NCI-H2227 (cell line): ENCODE measurements at regions not wholly inside any gene's neighbourhood (a gene's known extent, or its start where the extent isn't known, plus 50 kb on each side); places are given as distances from the start of the nearest gene placed in this dataset.
"Not testable (repeated sequence)": the region's sequence is repeated elsewhere in the genome, so short reads cannot be mapped to it uniquely, and the experiment has no call there.

Experiments
- DNase-seq: peaks from one replicate; lab custom pipeline; 2025; ENCODE audit not compliant: unreplicated experiment; lab: John Stamatoyannopoulos, UW

DNA sequence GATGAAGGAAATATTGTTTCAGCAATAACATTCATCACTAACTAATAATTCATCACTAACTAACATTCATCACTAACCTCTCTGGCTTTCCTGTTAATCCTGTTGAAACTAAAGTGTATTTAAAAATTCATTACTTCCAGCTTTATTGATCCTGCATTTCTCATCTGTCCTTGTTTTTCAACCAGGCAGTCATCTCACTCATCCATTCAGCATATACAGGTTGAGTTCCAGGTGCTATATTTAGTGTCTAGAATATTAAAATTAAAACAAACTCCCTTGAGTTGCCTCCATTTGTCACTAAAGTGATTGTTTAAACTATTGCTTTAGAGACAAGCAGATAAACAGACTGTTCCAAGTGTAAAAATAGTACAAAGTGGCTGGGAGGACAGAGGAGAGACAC lies 58.1 kb downstream of the ATXN7L3B start:
- no peak for DNase-seq

DNA sequence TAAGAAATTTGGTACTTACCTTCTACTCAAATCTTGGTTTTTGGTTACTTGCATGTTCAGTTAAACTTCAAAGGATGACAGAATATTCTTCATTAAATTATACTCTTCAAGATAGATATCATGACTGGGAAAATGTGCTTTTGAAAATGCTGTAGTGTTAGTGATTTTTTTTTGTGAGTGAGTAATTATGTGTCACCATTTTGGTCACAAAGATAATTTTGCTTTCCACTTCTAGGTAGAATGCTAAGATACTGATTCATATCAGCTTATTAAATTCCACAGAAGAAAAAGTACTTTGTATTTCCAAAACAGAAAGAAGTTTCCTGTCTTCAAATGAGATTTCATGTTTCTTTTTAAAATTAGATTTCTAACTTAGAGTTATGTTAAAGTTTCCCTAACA lies 61.2 kb downstream of the ATXN7L3B start:
- DNase-seq, result no peak

DNA sequence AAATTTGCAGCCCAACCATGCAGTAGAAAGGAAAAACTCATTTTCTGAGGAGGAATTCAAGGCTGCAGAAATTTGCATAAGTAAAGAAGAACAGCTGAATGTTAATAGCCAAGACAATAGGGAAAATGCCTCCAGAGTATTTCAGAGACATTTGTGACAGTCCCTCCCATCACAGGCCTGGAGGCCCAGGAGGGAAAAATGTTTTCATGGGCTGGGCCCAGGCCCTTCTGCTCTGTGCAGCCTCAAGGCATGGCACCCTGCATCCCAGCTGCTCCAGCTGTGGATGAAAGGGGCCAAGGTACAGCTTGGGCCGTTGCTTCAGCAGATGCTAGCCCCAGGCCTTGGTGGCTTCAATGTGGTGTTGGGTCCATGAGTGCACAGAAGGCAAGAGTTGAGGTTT lies 62.3 kb downstream of the ATXN7L3B start:
- DNase-seq, result no peak

- not testable (repeated sequence) for DNase-seq
Measured at GRCh38 chr12:74600817-74601216, 63.2 kb downstream of the ATXN7L3B start.

DNA sequence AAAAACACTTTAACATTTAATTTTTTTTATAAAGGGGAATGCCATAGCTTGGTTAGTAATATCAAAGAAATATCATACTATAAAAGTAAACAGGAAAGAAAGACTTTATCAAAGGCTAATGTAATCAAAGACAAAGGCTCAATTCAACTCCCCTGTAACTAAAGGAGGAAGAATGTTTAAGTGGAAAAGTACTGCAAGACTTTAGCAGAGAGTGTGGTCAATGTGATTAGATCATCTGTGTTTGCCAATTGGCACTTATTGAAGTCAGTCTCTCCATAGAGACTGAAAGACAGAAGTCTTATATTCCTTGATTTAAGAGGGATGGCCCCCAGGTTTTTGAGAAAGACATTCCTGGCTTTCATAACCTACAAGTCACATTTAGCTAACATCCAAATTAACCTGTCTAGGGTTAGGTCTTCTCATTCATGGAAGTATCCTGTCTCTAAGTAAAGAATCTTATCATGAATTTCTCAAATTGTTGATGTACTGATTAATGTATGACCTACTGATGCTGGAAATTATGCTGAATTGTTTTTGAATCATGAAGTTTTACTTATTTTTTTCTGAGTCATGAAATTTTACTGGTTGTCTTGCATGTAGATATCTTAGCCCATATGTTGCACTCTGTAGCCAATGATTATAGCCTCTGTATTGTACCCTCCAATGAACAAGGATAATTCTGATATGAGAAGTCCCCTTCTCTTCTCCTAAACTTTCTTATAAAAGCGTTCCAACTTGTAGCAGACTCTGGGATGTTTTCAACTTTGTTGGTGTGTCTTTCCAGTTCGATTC lies 65.4 kb downstream of the ATXN7L3B start:
- no peak for DNase-seq

DNA sequence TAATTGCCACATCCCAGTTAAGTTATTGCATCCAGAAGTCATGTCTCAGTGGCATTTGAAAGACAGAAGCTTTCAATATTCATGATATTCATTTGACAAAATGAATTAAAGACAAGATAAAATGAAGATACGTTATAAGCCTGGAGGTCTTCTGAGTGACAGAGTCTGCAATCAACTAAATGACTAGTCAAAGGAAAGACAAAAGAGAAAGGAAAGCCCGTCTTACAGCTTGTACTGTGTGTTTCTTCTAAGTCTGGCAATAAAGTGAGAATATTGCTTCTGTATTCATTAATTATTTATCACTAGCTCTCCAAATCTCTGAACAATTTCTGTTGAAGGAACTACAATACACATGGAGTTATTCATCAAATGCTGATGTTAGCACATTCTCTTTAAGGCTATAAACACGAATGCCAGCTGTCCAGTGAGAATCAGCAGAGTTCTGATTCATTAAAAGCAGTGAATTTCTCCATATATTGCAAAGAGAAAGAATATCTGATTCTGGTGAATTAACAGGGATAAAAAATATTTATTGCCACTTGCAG lies 70.7 kb downstream of the ATXN7L3B start:
- no peak for DNase-seq

DNA sequence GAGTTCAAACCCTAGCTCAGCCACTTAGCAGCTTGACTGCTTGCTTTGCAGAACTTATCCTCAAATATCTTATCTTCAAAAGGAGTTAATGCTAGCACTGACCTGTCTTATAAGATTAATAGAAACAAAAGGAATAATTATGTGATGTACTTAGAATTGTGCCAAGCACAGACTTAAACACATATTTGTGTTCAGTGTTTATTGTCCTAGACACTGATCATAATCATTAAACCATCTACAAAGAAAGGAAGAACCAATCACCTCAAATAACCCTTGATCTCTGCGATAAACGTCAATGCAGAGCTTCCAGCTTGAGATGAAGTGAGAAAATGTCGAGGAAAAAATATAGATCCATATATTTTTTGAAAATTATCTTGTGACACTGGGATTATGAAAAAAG lies 73.1 kb downstream of the ATXN7L3B start:
- no peak for DNase-seq

- DNase-seq, result no peak
Measured at GRCh38 chr12:74614426-74614825, 76.8 kb downstream of the ATXN7L3B start.

DNA sequence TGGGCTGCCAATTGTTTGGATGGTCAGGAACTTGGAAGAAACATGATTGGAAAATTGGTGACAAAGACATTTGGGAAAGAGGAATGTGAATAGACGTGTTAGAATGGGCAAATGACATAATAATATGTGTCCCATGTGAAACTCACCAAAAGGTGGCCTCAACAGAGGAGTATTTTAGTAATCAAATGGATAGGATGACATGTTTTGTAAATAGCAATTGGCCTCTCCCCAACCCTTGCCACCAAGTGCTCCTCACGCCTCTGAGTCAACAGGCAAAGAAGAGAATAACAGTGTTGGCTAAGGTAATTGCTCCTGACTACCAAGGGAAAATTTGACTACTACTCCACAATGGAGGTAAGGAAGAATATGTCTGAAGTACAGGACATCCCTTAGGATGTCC lies 81.4 kb downstream of the ATXN7L3B start:
- DNase-seq, result no peak

GRCh38 chr12:74619884-74620283 lies 82.2 kb downstream of the ATXN7L3B start:
- no peak for DNase-seq

GRCh38 chr12:74620921-74621320 lies 83.3 kb downstream of the ATXN7L3B start:
- DNase-seq, result no peak

DNA sequence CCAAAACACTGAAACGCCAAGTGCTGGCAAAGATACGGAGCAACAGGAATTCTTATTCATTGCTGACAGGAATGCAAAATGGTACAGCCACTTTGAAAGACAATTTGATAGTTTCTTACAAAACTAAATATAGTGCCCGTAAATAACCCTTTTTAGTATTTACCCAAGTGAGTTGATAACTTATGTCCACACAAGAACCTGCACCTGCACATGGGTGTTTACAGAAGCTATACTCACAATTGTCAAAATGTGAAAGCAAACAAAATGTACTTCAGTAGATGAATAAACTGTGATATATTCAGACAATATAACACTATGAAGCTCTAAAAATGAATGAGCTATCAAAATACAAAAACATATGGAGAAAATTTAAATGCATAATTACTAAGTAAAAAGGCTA lies 86.6 kb downstream of the ATXN7L3B start:
- no peak for DNase-seq

DNA sequence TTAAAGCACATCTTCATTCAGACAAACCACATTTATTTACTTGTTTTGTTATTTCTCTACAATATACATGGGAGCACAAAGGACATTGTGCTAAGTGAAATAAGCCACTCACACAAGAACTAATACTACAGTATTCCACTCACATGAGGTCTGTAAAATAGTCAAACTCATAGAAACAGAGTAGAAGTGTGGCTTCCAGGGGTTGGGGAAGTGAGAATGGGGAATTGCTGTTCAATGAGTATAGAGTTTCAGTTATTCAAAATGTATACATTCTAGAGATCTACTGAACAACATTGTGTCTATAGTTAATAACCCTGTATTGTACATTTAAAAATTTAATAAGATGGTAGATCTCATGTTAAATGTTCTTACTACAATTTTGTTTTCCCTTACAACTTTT lies 88.8 kb downstream of the ATXN7L3B start:
- no peak for DNase-seq

DNA sequence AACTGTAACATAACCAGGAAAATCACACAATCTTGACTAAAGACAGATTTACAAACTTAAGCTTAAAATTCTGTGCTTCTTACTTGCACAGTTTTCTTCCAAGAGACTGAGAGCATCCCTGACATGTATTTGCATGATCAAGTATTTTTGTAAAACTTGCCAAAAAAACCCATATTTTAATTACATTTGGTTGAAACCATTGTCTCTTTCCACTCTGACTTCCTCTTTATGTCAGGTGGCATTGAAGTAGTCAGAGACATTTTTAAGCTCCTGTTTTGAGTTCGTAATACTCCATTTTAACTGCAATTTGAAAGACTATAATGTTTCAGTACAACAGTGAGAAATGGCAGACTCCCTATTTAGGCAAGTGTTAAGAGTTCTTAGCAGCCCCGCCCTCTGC lies 103.6 kb downstream of the ATXN7L3B start:
- no peak for DNase-seq

GRCh38 chr12:74641694-74642093 lies 104.1 kb downstream of the ATXN7L3B start:
- DNase-seq, result no peak

GRCh38 chr12:74644681-74645080 lies 107.0 kb downstream of the ATXN7L3B start:
- DNase-seq, result no peak

DNA sequence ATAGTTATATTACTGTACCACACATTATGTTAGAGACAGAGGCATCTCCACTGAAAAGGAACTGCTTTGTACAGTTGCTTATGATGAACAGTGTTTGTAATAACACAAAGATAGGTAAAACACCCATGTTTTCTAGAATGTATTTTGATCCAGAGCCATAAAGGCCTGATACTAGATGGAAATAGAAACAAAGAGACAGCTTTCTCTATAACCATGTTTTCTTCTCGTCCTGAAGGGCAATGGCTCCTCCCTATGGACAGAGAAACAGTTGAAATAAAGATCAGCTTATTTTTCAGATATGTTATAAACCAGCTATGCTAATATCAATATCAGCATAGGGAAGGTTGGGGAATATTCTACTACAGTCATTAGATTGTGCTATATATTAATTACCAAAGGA lies 109.2 kb downstream of the ATXN7L3B start:
- DNase-seq, result peak; percentile 11

GRCh38 chr12:74647256-74647655 lies 109.6 kb downstream of the ATXN7L3B start:
- DNase-seq, result no peak

DNA sequence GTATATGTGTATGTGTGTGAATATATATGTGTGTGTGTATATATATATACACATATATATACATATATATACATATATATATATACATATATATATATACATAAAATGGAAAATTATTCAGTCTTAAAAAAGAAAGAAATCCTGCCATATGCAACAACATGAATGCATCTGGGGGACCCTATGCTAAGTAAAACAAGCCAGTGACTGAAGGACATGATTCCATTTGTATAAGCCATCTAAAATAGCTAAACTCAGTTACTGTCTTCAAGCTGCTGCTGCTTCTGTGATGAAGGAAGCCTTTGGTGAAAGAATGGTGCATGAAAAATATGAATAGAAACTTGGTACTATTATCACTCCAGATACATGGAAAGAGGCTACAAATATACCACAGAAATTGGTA lies 118.6 kb downstream of the ATXN7L3B start:
- no peak for DNase-seq

- DNase-seq, result no peak
Measured at GRCh38 chr12:74660442-74660841, 122.8 kb downstream of the ATXN7L3B start.

DNA sequence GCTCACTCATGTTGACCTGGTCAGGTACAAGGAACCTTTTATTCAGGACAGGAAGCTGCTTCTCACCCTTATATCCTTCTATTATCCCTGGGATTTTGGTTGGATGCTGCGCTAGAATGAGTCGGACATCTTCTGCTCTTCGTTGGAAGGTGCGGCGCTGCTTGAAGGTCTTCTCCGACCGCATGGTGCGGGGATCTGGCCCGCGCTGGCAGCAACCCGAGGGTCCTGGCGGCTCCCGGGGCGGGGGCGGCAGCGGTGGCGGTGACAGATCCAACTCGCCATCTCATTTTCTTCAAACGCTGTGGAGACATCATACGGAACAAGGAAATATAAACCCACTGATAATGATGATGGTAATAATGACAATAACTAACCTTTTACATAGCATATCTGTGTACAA lies 126.3 kb downstream of the ATXN7L3B start:
- no peak for DNase-seq

DNA sequence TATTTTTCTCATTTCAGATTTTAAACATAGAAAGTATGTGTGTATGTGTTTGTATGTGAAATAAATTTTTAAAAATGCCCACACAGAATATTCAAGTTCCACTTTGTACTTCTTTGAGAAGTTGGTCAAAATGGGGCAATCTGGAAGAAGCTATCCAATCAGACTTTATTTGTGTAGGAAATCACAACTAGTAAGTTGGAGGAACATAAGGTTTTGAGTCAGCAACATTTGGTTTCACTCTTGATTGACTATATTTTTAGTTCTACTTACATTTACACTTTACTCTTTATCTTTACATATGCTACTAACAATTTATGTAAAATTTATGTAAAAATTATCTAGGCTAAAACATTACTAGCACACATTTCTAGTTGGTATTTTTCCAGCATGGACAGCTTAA lies 128.1 kb downstream of the ATXN7L3B start:
- DNase-seq, result no peak

- no peak for DNase-seq
Measured at GRCh38 chr12:74671421-74671820, 133.8 kb downstream of the ATXN7L3B start.
